Hepatocyte (in vitro differentiated cells): ENCODE measurements at regions not wholly inside any gene's neighbourhood (a gene's known extent, or its start where the extent isn't known, plus 50 kb on each side); places are given as distances from the start of the nearest gene placed in this dataset.

ENCODE experiments used
- CTCF ChIP-seq: fragments of 200-600 bp; sonication (generic); IDR thresholded peaks from 2 replicates; pipeline ENCODE4 v1.5.1; 2016; ENCODE audit warnings: antibody characterized with exemption, mild to moderate bottlenecking; ENCODE audit not compliant: poor library complexity
- EZH2 ChIP-seq: fragments of 200-600 bp; sonication (generic); IDR thresholded peaks from 2 replicates; pipeline ENCODE4 v1.6.1; 2016; ENCODE audit warnings: antibody characterized with exemption, mild to moderate bottlenecking, borderline replicate concordance
- EZH2phosphoT487 ChIP-seq: fragments of 200-600 bp; sonication (generic); IDR thresholded peaks from one replicate; pipeline ENCODE4 v1.6.1; 2018; ENCODE audit warnings: antibody characterized with exemption, mild to moderate bottlenecking, low read depth, moderate library complexity; ENCODE audit not compliant: unreplicated experiment, severe bottlenecking

GRCh38 chr12:58544281-58544680, 376.0 kb downstream of the LRIG3 start:
- no peak for TF ChIP-seq CTCF
- no peak for TF ChIP-seq EZH2
- TF ChIP-seq EZH2phosphoT487: no peak
